B cell (primary cell): ENCODE measurements at regions not wholly inside any gene's neighbourhood (a gene's known extent, or its start where the extent isn't known, plus 50 kb on each side); places are given as distances from the start of the nearest gene placed in this dataset.

ENCODE experiments used
- CTCF ChIP-seq: fragments of 200-600 bp; IDR thresholded peaks from one replicate; pipeline ENCODE4 v1.8.0; 2022; ENCODE audit warnings: antibody characterized with exemption, mild to moderate bottlenecking
- EZH2 ChIP-seq: IDR thresholded peaks from 2 replicates; pipeline ENCODE4 v1.6.1; 2012; ENCODE audit warnings: borderline replicate concordance, low read depth, mild to moderate bottlenecking, moderate library complexity, low read length; ENCODE audit not compliant: insufficient read depth, poor library complexity, severe bottlenecking

GRCh38 chr11:80861193-80861592 is 1420.4 kb upstream of the TENM4 start:
- TF ChIP-seq CTCF (no peak), EZH2 (no peak)
